HK-2 (cell line): ENCODE measurements at regions not wholly inside any gene's neighbourhood (a gene's known extent, or its start where the extent isn't known, plus 50 kb on each side); places are given as distances from the start of the nearest gene placed in this dataset.
A peak's percentile ranks its signal among the peaks of the same experiment; 100 is the strongest.
"Not testable (repeated sequence)": the region's sequence is repeated elsewhere in the genome, so short reads cannot be mapped to it uniquely, and the experiment has no call there.

ENCODE experiments used
- DNase-seq: peaks from one replicate; pipeline ENCODE4 v3.0.0-alpha.2; 2018; ENCODE audit not compliant: unreplicated experiment

DNA sequence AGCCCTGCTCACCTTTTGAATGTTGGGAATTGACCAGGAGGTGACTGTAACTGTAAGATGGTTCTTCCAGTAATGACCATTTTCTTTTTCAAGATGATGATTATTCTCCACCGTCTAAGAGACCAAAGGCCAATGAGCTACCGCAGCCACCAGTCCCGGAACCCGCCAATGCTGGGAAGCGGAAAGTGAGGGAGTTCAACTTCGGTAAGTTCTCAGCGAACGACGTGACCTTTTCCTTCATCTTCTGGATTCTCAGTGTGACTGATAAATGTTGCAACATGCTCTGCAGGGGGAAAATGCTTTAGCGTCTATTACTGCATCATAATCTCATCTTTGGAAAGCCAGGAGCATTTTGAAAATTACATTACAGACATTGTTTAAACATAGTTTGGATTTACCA lies 89.5 kb upstream of the SPDYE9 start:
- DNase-seq: not testable (repeated sequence)

DNA sequence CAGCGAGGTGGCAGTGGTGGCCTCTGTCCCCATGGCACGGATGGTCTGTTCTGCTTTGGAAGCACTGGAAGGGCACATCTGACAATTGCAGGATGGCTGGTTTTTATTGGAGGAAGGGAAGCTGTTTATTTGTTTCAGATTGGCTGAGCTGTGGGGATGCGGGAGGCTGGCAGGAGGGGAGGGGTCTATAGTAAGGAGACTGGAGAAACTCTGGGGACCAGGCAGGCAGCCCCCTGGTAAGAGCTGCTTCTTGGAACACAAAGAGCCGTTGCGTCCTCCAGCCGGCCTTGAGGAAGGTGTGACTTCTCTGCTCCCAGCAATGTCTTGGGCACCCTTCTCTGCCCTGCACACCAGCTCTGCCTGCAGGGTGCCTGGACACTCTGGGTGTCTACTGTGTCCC lies 85.1 kb upstream of the SPDYE9 start:
- not testable (repeated sequence) for DNase-seq

DNA sequence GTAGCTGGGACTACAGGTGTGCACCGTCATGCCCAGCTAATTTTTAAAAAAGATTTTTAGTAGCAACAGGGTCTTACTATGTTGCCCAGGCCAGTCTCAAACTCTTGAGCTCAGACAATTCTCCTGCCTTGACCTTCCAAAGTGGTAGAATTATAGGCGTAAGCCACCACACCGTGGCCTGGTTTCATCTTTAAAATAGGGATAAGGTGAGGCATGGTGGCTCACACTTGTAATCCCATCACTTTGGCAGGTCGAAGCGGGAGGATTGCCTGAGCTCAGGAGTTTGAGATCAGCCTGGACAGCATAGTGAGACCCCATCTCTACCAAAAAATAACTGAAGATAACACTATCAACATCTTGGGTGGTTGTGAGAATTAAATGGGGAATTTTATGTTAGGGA lies 84.6 kb upstream of the SPDYE9 start:
- DNase-seq: not testable (repeated sequence)

DNA sequence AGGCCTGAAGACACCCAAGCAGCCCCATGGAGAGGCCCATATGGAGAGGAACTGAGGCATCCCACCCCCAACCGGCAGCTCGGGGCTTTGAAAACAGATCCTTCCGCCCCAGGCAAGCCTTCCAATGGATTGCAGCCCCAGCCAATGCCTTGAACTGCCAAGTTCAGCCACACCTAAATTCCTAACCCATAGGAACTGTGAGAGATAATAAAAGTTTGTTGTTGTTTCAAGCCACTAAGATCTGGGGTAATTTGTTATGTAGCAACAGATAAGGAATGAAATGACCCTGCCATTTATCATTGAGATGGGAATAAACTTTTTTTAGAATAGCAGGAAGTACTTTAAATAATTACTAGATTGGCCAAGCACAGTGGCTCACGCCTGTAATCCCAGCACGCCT lies 80.3 kb upstream of the SPDYE9 start:
- not testable (repeated sequence) for DNase-seq

DNA sequence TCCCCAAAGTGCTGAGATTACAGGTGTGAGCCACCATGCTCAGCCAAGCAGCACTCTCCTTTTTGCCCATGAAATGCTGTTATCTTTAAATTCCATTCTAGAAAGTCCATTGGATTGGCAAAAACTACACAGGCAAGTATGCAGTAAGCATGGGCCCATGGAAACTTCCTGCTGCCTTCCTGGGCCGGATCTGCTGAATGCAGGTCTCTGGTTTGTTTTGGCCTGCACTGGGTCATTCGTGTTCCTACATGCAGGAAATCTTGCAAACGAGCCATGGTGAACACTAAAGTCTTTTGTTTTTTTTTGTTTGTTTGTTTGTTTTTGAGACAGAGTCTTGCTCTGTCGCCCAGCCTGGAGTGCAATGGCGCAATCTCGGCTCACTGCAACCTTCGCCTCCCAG lies 76.8 kb upstream of the SPDYE9 start:
- DNase-seq: not testable (repeated sequence)

DNA sequence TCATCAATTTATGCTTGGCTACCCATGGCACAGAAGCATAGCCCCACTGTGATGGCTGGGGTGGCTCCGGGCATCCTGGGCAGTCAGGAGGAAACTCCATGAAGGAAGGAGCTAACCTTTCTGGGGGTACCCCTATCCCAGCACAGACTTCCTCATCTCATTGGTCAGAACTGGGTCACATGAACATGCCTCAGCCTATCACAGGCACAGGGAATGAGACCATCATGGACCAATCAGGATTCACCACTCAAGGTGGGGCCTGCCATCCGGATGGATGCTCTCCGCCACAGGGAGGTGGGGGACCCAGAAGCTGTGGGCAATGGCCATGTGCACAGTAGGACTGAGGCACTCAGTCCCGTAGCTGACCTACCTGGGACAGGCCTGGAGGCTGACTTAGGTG lies 75.9 kb upstream of the SPDYE9 start:
- not testable (repeated sequence) for DNase-seq

DNA sequence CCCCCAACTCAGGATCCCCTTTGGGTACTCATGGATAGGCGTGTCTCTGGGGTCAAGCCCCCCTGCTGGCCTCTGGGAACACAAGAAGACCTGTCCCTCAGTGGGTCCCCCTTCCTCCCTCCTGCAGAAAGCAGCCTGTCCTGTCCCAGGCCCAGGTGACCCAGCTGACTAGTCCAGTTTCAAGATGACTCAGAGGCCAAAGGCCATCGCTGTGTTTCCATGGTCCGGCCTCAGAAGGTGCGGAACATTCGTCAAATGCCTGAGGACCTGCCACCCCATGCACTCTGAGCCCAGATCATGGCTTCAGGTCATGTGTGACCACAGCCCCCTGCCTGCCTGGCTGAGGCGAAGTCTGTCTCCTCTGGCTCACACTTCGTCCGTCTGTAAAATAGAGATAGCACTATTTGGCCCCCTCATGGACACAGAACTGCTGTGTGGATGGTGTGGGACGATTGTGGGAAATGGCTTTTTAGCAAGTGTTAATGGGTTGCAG lies 71.4 kb upstream of the SPDYE9 start:
- DNase-seq: not testable (repeated sequence)

GRCh38 chr7:73156510-73157168 lies 70.8 kb upstream of the SPDYE9 start:
- DNase-seq: not testable (repeated sequence)

- peak; percentile 58 for DNase-seq
These were observed 68.8 kb upstream of the SPDYE9 start for GRCh38 chr7:73154586-73155038.

DNA sequence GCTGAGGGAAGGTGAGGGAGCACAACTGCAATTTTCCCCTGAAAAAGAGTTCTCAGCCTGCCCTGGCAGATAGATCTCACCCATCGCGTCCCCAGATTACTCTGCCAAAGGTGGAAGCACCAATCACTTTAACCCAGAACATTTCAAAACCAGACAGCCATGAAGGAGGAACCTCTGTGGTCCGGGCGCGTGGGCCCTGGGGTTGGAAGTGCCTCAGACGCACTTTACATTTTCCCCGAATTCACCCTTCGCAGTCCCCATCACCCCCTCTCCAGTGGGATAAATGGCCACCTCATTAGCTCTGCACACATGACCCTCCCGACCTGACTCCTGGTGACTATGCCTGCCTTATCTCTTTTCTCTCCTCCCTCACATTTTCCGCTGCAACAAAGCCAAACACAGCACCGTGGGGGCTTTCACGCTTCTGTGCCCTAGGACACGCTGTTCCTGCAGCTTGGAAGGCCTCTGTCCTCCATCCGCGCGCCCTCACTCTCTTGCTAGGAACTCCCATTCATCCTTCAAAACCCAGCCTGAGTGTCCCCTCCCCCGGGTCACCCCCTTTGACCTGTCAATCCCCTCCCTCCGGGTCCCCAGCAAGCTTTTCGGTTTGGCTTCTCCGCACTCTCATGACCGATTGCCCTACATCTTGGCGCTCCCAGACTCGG lies 68.2 kb upstream of the SPDYE9 start:
- not testable (repeated sequence) for DNase-seq

DNA sequence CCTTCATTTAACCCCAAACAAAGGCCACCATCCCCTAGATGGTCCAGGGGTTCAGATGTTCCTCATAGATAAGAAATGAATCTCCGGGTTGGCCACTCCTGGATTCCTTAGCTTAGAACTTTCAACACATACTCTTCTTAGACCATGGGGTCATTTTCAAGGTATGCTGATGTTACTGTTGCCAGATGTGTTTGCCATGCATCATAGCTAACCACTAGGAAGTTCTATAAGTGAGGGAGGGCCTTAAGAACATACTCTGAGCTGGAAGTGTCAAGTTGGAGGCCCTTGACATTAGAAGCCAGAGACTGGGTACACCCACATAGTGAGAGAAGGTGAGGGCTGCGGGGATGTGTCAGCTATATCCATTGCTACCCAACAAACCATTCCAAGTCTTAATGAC lies 62.7 kb upstream of the SPDYE9 start:
- not testable (repeated sequence) for DNase-seq

GRCh38 chr7:73147681-73148080 lies 61.8 kb upstream of the SPDYE9 start:
- not testable (repeated sequence) for DNase-seq

GRCh38 chr7:73143993-73144392 lies 58.2 kb upstream of the SPDYE9 start:
- not testable (repeated sequence) for DNase-seq

GRCh38 chr7:73137922-73138321 lies 52.1 kb upstream of the SPDYE9 start:
- DNase-seq: not testable (repeated sequence)
